Right lobe of liver (tissue), 6 donors: ENCODE measurements at regions not wholly inside any gene's neighbourhood (a gene's known extent, or its start where the extent isn't known, plus 50 kb on each side); places are given as distances from the start of the nearest gene placed in this dataset.

Experiments
- ATAC-seq, 4 donors: fragments of 200-7000 bp; cut with Tn5 transposase; one replicate each; pipeline ENCODE4 v1.9.1; 2020; ENCODE audit warnings: mild to moderate bottlenecking in 4 of 4, moderate library complexity in 4 of 4
- DNase-seq, 3 donors: peaks; one replicate each; pipeline ENCODE4 v3.0.0-alpha.2; 2020
- H3K27ac ChIP-seq, 3 donors: fragments of 200-600 bp; one replicate each; pipeline ENCODE4 v1.8.0; 2022
- H3K27me3 ChIP-seq, 2 donors: fragments of 200-600 bp; one replicate each; pipeline ENCODE4 v1.8.0; 2022
- H3K36me3 ChIP-seq, 4 donors: fragments of 200-600 bp; sonication (generic) in 1 of 4; one replicate each; pipeline versions ENCODE4 v1.5.1 to v1.8.0; 2017 to 2022; ENCODE audit warnings: control low read depth in 1 of 4
- H3K4me1 ChIP-seq, 4 donors: fragments of 200-600 bp; sonication (generic) in 1 of 4; one replicate each; pipeline versions ENCODE4 v1.5.1 to v1.8.0; 2017 to 2022; ENCODE audit warnings: control low read depth in 1 of 4
- H3K4me3 ChIP-seq, 3 donors: fragments of 200-600 bp; one replicate each; pipeline ENCODE4 v1.8.0; 2022
- H3K9me3 ChIP-seq, 4 donors: fragments of 200-600 bp; sonication (generic) in 1 of 4; one replicate each; pipeline versions ENCODE4 v1.5.1 to v1.8.0; 2017 to 2022; ENCODE audit warnings: control low read depth in 1 of 4
- POLR2A ChIP-seq: fragments of 450-650 bp; IDR thresholded peaks from one replicate; pipeline ENCODE4 v1.6.1; 2017; ENCODE audit warnings: antibody characterized with exemption, mild to moderate bottlenecking
- WGBS: methylation state at CpG from one replicate; pipeline ENCODE4 v1.1.6; 2018; ENCODE audit warnings: low coverage, low lambda C conversion rate; ENCODE audit not compliant: insufficient coverage; ENCODE audit errors: missing lambda C conversion rate; 5-methylcytosine and 5-hydroxymethylcytosine counted together
- intact Hi-C, 2 donors: fragments of 100-400 bp; cut with DNase I; formaldehyde crosslinking; loops; one replicate each; pipeline versions ENCODE4 v1.11.2 to v1.14.1; 2022
- TF ChIP-seq, protein P1 (sequence below), 4 donors: fragments of 200-600 bp in 3 of 4; fragments of 450-650 bp in 1 of 4; IDR thresholded peaks; one replicate each; pipeline versions ENCODE4 v1.5.1 to v1.8.0; 2016 to 2022; ENCODE audit warnings: antibody characterized with exemption in 4 of 4, mild to moderate bottlenecking in 2 of 4
- donor health status: DM: no; HTN: yes; CAD: no.
- donor health status: DM: no; HTN: no; CAD: no.
- donor health status: DM: no; HTN: no; CAD: no.
- donor health status: DM: no; HTN: yes; CAD: no.
- donor health status: DM: no; HTN: yes; CAD: no.

DNA sequence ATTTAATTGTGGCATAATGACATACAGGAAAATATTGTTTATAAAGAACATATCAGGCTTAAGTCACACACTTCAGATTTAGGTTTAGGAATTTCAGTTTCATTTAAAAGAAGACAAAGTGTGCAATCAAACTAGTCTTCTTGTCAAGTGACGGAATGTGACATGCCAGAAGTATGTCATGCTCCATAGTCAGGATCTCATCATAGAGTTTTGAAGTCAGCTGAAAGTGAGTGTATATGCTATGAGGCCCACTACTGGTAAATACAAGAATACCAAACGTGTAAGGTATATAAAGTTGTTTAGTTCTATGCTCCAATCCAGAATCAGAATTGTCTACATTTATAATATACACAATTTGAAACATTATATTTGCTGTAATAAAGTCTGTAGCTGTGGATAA is 988.4 kb downstream of the TBL1XR1 start:
- DNase-seq = no peak
- H3K9me3 ChIP-seq = no peaks in the 10 kb centered on the region
- 62% methylated on average over 2 of the region's 2 CpGs for WGBS
- intact Hi-C loops = no loop called here
- H3K27ac ChIP-seq = no peak overlapping the region
- no peak for ATAC-seq
- H3K36me3 ChIP-seq = no peaks in the 10 kb centered on the region
- no peaks in the 10 kb centered on the region for H3K27me3 ChIP-seq
- TF ChIP-seq, protein P1, sequence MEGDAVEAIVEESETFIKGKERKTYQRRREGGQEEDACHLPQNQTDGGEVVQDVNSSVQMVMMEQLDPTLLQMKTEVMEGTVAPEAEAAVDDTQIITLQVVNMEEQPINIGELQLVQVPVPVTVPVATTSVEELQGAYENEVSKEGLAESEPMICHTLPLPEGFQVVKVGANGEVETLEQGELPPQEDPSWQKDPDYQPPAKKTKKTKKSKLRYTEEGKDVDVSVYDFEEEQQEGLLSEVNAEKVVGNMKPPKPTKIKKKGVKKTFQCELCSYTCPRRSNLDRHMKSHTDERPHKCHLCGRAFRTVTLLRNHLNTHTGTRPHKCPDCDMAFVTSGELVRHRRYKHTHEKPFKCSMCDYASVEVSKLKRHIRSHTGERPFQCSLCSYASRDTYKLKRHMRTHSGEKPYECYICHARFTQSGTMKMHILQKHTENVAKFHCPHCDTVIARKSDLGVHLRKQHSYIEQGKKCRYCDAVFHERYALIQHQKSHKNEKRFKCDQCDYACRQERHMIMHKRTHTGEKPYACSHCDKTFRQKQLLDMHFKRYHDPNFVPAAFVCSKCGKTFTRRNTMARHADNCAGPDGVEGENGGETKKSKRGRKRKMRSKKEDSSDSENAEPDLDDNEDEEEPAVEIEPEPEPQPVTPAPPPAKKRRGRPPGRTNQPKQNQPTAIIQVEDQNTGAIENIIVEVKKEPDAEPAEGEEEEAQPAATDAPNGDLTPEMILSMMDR (IDR thresholded peaks at IDR 0.05) = no peak
- TF ChIP-seq POLR2A = no peak
- H3K4me1 ChIP-seq = no peaks in the 10 kb centered on the region
- H3K4me3 ChIP-seq = no peak overlapping the region

DNA sequence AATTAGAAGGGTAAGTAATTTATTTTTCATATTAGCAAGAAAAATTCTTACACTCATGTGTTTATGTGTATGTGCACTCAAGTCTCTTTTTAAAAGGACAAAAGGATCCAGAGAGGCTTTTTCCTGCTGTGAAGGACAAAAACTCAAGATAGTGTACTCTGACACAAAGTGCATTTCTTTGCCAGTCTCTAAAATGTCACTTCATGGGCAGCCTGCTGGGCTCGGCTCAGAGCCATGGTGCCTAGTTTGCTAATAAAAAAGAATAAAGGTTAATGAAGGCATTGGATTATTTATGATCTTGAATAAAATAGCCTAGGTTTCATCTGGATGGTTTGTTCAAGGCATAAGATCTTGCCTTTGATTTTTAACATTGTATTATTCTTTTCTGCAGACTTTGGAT is 989.0 kb downstream of the TBL1XR1 start:
- Histone ChIP-seq H3K27ac (no peak overlapping the region), H3K4me3 (no peak overlapping the region), H3K4me1 (no peaks in the 10 kb centered on the region), H3K27me3 (no peaks in the 10 kb centered on the region), H3K36me3 (no peaks in the 10 kb centered on the region), H3K9me3 (no peaks in the 10 kb centered on the region)
- ATAC-seq = no peak
- no peak for DNase-seq
- TF ChIP-seq, protein P1 (IDR thresholded peaks at IDR 0.05) = no peak
- TF ChIP-seq POLR2A = no peak
- 81% methylated on average over 1 of the region's 1 CpG for whole genome bisulfite sequencing
- intact Hi-C loops = no loop called here

DNA sequence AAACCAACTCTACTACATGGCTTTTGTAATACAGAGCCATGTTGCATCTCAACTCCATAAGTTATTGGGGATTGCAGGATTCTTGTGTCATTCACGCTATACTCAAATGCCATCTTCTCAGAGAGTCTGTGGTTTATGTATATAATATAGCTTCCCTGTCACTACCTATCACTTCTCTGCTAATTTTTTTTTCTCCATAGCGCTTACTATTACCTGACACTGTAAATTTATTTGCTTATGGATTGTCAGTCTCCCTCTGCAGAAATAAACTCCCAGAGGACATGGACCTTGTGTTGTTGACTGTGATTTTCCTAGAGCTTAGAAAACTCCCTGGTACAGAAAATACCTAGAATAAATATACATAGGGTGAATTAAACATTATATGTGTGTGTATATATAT is 990.5 kb downstream of the TBL1XR1 start:
- no peaks in the 10 kb centered on the region for H3K4me1 ChIP-seq
- intact Hi-C loops = no loop called here
- TF ChIP-seq, protein P1 (IDR thresholded peaks at IDR 0.05) = no peak
- no peak for TF ChIP-seq POLR2A
- H3K27me3 ChIP-seq = no peaks in the 10 kb centered on the region
- no peak overlapping the region for H3K27ac ChIP-seq
- no peak for ATAC-seq
- H3K9me3 ChIP-seq = no peaks in the 10 kb centered on the region
- 87% methylated on average over 2 of the region's 2 CpGs for WGBS
- H3K4me3 ChIP-seq = no peak overlapping the region
- no peak for DNase-seq
- no peaks in the 10 kb centered on the region for H3K36me3 ChIP-seq

DNA sequence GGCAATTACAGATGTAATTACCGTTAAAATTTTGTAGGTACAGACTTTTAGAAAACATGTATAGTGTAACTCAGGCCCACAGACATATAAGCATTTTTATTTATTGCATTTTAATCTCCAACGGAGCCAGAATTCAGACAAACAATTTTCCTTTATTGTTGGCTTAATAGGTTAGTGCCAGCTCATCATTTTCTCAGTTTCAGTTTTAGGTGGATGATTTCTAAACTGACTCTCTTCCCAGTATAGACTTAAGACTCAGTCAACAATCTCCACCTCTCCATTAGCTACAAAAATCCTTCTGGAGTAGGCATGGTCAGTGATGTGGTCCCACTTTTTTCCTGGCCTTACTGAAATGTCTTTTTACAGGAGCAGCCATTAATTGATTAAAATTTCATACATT is 994.6 kb downstream of the TBL1XR1 start:
- 60% methylated on average over 2 of the region's 2 CpGs for WGBS
- intact Hi-C loops = no loop called here
- TF ChIP-seq POLR2A = no peak
- TF ChIP-seq, protein P1 (IDR thresholded peaks at IDR 0.05) = no peak
- H3K36me3 ChIP-seq = no peaks in the 10 kb centered on the region
- no peak overlapping the region for H3K4me3 ChIP-seq
- H3K27ac ChIP-seq = no peak overlapping the region
- no peaks in the 10 kb centered on the region for H3K4me1 ChIP-seq
- no peak for DNase-seq
- ATAC-seq = no peak
- H3K9me3 ChIP-seq = no peaks in the 10 kb centered on the region
- no peaks in the 10 kb centered on the region for H3K27me3 ChIP-seq

DNA sequence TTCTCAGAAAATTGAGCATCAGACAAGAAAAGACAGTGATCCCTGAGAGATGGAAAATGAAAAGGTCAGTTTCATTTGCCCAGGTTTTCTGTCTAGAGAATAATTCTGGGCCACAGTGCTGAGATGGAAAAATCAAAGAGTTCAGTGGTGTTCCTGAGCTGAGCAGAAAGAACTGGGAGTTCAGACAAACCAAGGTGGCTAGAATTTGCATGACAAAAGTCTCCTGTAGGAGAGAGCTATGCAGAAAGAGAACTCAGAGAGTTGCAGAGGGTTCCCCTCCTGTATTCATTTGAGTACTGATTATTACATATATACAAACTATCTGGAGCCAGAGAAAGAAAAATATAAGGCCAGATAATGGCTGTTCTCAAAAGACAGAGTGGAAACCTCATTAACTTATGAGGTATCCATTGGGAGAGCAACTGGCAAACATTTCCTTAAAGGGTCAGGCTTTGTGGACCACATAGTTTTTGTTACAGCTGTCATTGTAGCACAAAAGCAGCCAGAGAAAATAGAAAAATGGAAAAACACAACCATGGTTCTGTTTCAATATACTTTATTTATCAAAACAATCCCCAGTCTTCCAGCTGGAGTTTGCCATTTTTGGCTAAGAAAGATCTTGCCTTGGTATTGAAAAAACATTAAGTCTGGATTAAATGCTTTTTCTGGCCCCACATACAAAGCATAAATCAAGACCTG is 1004.1 kb downstream of the TBL1XR1 start:
- intact Hi-C loops = no loop called here
- no peak overlapping the region for H3K4me3 ChIP-seq
- no peak for ATAC-seq
- H3K36me3 ChIP-seq = no peaks in the 10 kb centered on the region
- H3K9me3 ChIP-seq = no peaks in the 10 kb centered on the region
- DNase-seq = no peak
- TF ChIP-seq, protein P1 (IDR thresholded peaks at IDR 0.05) = no peak
- no peak for TF ChIP-seq POLR2A
- no peaks in the 10 kb centered on the region for H3K27me3 ChIP-seq
- no peak overlapping the region for H3K27ac ChIP-seq
- H3K4me1 ChIP-seq = no peaks in the 10 kb centered on the region
